ENCODE measurements at regions not wholly inside any gene's neighbourhood (a gene's known extent, or its start where the extent isn't known, plus 50 kb on each side); places are given as distances from the start of the nearest gene placed in this dataset.

- TF ChIP-seq EZH2 (IDR thresholded peaks at IDR 0.05) (no peak), POLR2AphosphoS5 (IDR thresholded peaks at IDR 0.05; ENCODE audit: borderline replicate concordance, low read depth, low read length) (no peak)
Measured at GRCh38 chr18:53862921-53863320, 361.5 kb downstream of the MBD2 start.
